HK-2 (cell line): ENCODE measurements at regions not wholly inside any gene's neighbourhood (a gene's known extent, or its start where the extent isn't known, plus 50 kb on each side); places are given as distances from the start of the nearest gene placed in this dataset.
"Not testable (repeated sequence)": the region's sequence is repeated elsewhere in the genome, so short reads cannot be mapped to it uniquely, and the experiment has no call there.

Experiments used
- DNase-seq: peaks from one replicate; pipeline ENCODE4 v3.0.0-alpha.2; 2018; ENCODE audit not compliant: unreplicated experiment

GRCh38 chr6:18527836-18528743, 140.9 kb downstream of the RNF144B start:
- DNase-seq = no peak

GRCh38 chr6:18530201-18530600, 143.1 kb downstream of the RNF144B start:
- DNase-seq = no peak

- no peak for DNase-seq
Measured at GRCh38 chr6:18532139-18532538, 145.0 kb downstream of the RNF144B start.

- no peak for DNase-seq
Measured at GRCh38 chr6:18533793-18534192, 146.6 kb downstream of the RNF144B start.

GRCh38 chr6:18536591-18537055, 149.5 kb downstream of the RNF144B start:
- no peak for DNase-seq

- no peak for DNase-seq
Measured at GRCh38 chr6:18538315-18538714, 151.2 kb downstream of the RNF144B start.

- DNase-seq = no peak
Measured at GRCh38 chr6:18543051-18543450, 155.9 kb downstream of the RNF144B start.

- DNase-seq = not testable (repeated sequence)
Measured at GRCh38 chr6:18545142-18545541, 158.0 kb downstream of the RNF144B start.

GRCh38 chr6:18545726-18546125, 158.6 kb downstream of the RNF144B start:
- no peak for DNase-seq

- no peak for DNase-seq
Measured at GRCh38 chr6:18550119-18550518, 163.0 kb downstream of the RNF144B start.

GRCh38 chr6:18551228-18551627, 164.1 kb downstream of the RNF144B start:
- DNase-seq = no peak

GRCh38 chr6:18555750-18556149, 168.6 kb downstream of the RNF144B start:
- DNase-seq = no peak

GRCh38 chr6:18561037-18561750, 174.0 kb downstream of the RNF144B start:
- no peak for DNase-seq

GRCh38 chr6:18562726-18563125, 175.6 kb downstream of the RNF144B start:
- no peak for DNase-seq

- DNase-seq = no peak
Measured at GRCh38 chr6:18564775-18565174, 177.6 kb downstream of the RNF144B start.

GRCh38 chr6:18565231-18565630, 178.1 kb downstream of the RNF144B start:
- DNase-seq = no peak

GRCh38 chr6:18567380-18567779, 180.2 kb downstream of the RNF144B start:
- no peak for DNase-seq

GRCh38 chr6:18577491-18577890, 190.3 kb downstream of the RNF144B start:
- no peak for DNase-seq

GRCh38 chr6:18579166-18579565, 192.0 kb downstream of the RNF144B start:
- no peak for DNase-seq

- DNase-seq = no peak
Measured at GRCh38 chr6:18579869-18580268, 192.7 kb downstream of the RNF144B start.

GRCh38 chr6:18584372-18584771, 197.2 kb downstream of the RNF144B start:
- no peak for DNase-seq

GRCh38 chr6:18585032-18585573, 198.0 kb downstream of the RNF144B start:
- DNase-seq = peak; percentile 74

- DNase-seq = no peak
Measured at GRCh38 chr6:18586133-18586532, 199.0 kb downstream of the RNF144B start.
